Esophagus squamous epithelium (tissue), 5 donors: ENCODE measurements at regions not wholly inside any gene's neighbourhood (a gene's known extent, or its start where the extent isn't known, plus 50 kb on each side); places are given as distances from the start of the nearest gene placed in this dataset.

Source experiments
- DNase-seq: peaks from one replicate; lab custom pipeline; 2025; lab: John Stamatoyannopoulos, UW
- H3K27ac ChIP-seq, 4 donors: fragments of 200-600 bp; sonication (generic); one replicate each; pipeline ENCODE4 v1.5.1; 2016 to 2019; ENCODE audit warnings: mild to moderate bottlenecking in 1 of 4
- H3K27me3 ChIP-seq, 4 donors: fragments of 200-600 bp; sonication (generic); 1 replicate in 3 of 4; 2 replicates in 1 of 4; pipeline versions ENCODE4 v1.5.1 to v1.6.0; 2017 to 2021; ENCODE audit warnings: antibody characterized with exemption in 1 of 4
- H3K36me3 ChIP-seq, 3 donors: fragments of 200-600 bp; sonication (generic); one replicate each; pipeline ENCODE4 v1.5.1; 2016 to 2019
- H3K4me1 ChIP-seq, 3 donors: fragments of 200-600 bp; sonication (generic); one replicate each; pipeline ENCODE4 v1.5.1; 2017 to 2019
- H3K4me3 ChIP-seq, 4 donors: fragments of 200-600 bp; sonication (generic); 1 replicate in 3 of 4; 2 replicates in 1 of 4; pipeline ENCODE4 v1.5.1; 2016 to 2019; ENCODE audit warnings: mild to moderate bottlenecking in 2 of 4, moderate library complexity in 1 of 4
- H3K9me3 ChIP-seq, 3 donors: fragments of 200-600 bp; sonication (generic); one replicate each; pipeline ENCODE4 v1.5.1; 2016 to 2019
- CTCF ChIP-seq, 6 experiments: fragments of 450-650 bp in 4 of 6; fragments of 200-600 bp in 2 of 6; sonication (generic) in 2 of 6; IDR thresholded peaks; one replicate each; pipeline ENCODE4 v1.5.1; 2016 to 2019; ENCODE audit warnings: antibody characterized with exemption in 6 of 6, mild to moderate bottlenecking in 4 of 6, moderate library complexity in 4 of 6
- POLR2A ChIP-seq, 4 donors: fragments of 450-650 bp; IDR thresholded peaks; one replicate each; pipeline ENCODE4 v1.6.1; 2017; ENCODE audit warnings: antibody characterized with exemption in 4 of 4, mild to moderate bottlenecking in 4 of 4, moderate library complexity in 3 of 4
- WGBS, 2 donors: methylation state at CpG; one replicate each; pipeline ENCODE4 v1.1.5; 2018; 5-methylcytosine and 5-hydroxymethylcytosine counted together
- intact Hi-C: fragments of 100-400 bp; cut with DNase I; formaldehyde crosslinking; loops from one replicate; pipeline ENCODE4 v1.15.0; 2022
- donor health status: DM: yes; HTN: yes; CAD: no.

- Histone ChIP-seq H3K27ac (no peak overlapping the region), H3K4me3 (no peak overlapping the region), H3K36me3 (no peaks in the 10 kb centered on the region), H3K4me1 (no peaks in the 10 kb centered on the region), H3K27me3 (no peaks in the 10 kb centered on the region), H3K9me3 (no peaks in the 10 kb centered on the region)
- intact Hi-C loops, result no loop called here
- no peak for TF ChIP-seq POLR2A (IDR thresholded peaks at IDR 0.05)
- no peak for TF ChIP-seq CTCF (IDR thresholded peaks at IDR 0.05)
- DNase-seq, result no peak
- 57 to 59% methylated on average over 1 of the region's 1 CpG for WGBS, 2 donors
Measured at GRCh38 chr10:108410236-108410635, 1245.7 kb upstream of the SORCS1 start.

GRCh38 chr10:108409306-108409705 lies 1244.8 kb upstream of the SORCS1 start:
- no peaks in the 10 kb centered on the region for H3K27me3 ChIP-seq
- intact Hi-C loops, result no loop called here
- TF ChIP-seq POLR2A (IDR thresholded peaks at IDR 0.05) (no peak), CTCF (IDR thresholded peaks at IDR 0.05) (no peak)
- no peak for DNase-seq
- H3K27ac ChIP-seq, result no peak overlapping the region
- H3K4me1 ChIP-seq, result no peaks in the 10 kb centered on the region
- H3K4me3 ChIP-seq, result no peak overlapping the region
- no peaks in the 10 kb centered on the region for H3K36me3 ChIP-seq
- no peaks in the 10 kb centered on the region for H3K9me3 ChIP-seq

- DNase-seq, result no peak
- intact Hi-C loops, result no loop called here
- Histone ChIP-seq H3K36me3 (no peaks in the 10 kb centered on the region), H3K4me1 (no peaks in the 10 kb centered on the region), H3K4me3 (no peak overlapping the region), H3K27ac (no peak overlapping the region), H3K27me3 (no peaks in the 10 kb centered on the region), H3K9me3 (no peaks in the 10 kb centered on the region)
- no peak for TF ChIP-seq CTCF (IDR thresholded peaks at IDR 0.05)
- no peak for TF ChIP-seq POLR2A (IDR thresholded peaks at IDR 0.05)
- WGBS, 2 donors, result 75 to 100% methylated on average over 1 of the region's 1 CpG
Measured at GRCh38 chr10:108404155-108404554, 1239.6 kb upstream of the SORCS1 start.

- intact Hi-C loops, result no loop called here
- WGBS, 2 donors, result 67 to 73% methylated on average over 4 of the region's 4 CpGs
Measured at GRCh38 chr10:108399465-108399864, 1235.0 kb upstream of the SORCS1 start.

GRCh38 chr10:108393089-108393488 lies 1228.6 kb upstream of the SORCS1 start:
- intact Hi-C loops, result no loop called here
- no peak overlapping the region for H3K27ac ChIP-seq
- H3K4me3 ChIP-seq, result no peak overlapping the region
- no peaks in the 10 kb centered on the region for H3K4me1 ChIP-seq
- WGBS, 2 donors, result 20 to 28% methylated on average over 1 of the region's 1 CpG
- H3K27me3 ChIP-seq, result no peaks in the 10 kb centered on the region
- no peaks in the 10 kb centered on the region for H3K36me3 ChIP-seq
- TF ChIP-seq POLR2A (IDR thresholded peaks at IDR 0.05) (no peak), CTCF (IDR thresholded peaks at IDR 0.05) (no peak)
- H3K9me3 ChIP-seq, result no peaks in the 10 kb centered on the region
- DNase-seq, result no peak

More at GRCh38 chr10:108399465-108399864, 1235.0 kb upstream of the SORCS1 start:
- H3K4me3 ChIP-seq, result no peak overlapping the region
- H3K36me3 ChIP-seq, result no peaks in the 10 kb centered on the region
- no peak for TF ChIP-seq POLR2A (IDR thresholded peaks at IDR 0.05)
- H3K9me3 ChIP-seq, result no peaks in the 10 kb centered on the region
- no peaks in the 10 kb centered on the region for H3K4me1 ChIP-seq
- DNase-seq, result no peak
- no peak overlapping the region for H3K27ac ChIP-seq
- H3K27me3 ChIP-seq, result no peaks in the 10 kb centered on the region

GRCh38 chr10:108392286-108392685 lies 1227.8 kb upstream of the SORCS1 start:
- Histone ChIP-seq H3K4me1 (no peaks in the 10 kb centered on the region), H3K27me3 (no peaks in the 10 kb centered on the region), H3K36me3 (no peaks in the 10 kb centered on the region), H3K27ac (no peak overlapping the region), H3K9me3 (no peaks in the 10 kb centered on the region), H3K4me3 (no peak overlapping the region)
- TF ChIP-seq POLR2A (IDR thresholded peaks at IDR 0.05) (no peak), CTCF (IDR thresholded peaks at IDR 0.05) (no peak)
- 13 to 43% methylated on average over 1 of the region's 1 CpG for WGBS, 2 donors
- intact Hi-C loops, result no loop called here
- DNase-seq, result no peak
